GM23338 (cell line): ENCODE measurements at regions not wholly inside any gene's neighbourhood (a gene's known extent, or its start where the extent isn't known, plus 50 kb on each side); places are given as distances from the start of the nearest gene placed in this dataset.

Experiments
- ATAC-seq: fragments of 200-7000 bp; cut with Tn5 transposase; 3 replicates; pipeline ENCODE4 v1.9.1; 2020
- DNase-seq: peaks from one replicate; pipeline ENCODE4 v3.0.0-alpha.2; 2015; ENCODE audit warnings: low spot score
- H2AFZ ChIP-seq: fragments of 200-600 bp; sonication (generic); 2 replicates; pipeline ENCODE4 v1.8.0; 2016; ENCODE audit warnings: antibody characterized with exemption, mild to moderate bottlenecking, moderate library complexity
- H3F3A ChIP-seq: fragments of 200-600 bp; sonication (generic); replicated peaks from 2 replicates; pipeline ENCODE4 v1.8.0; 2017; ENCODE audit warnings: antibody characterized with exemption, mixed run types, low read depth
- H3K27ac ChIP-seq: fragments of 200-600 bp; sonication (generic); 2 replicates; pipeline ENCODE4 v1.6.1; 2016; ENCODE audit warnings: low read depth
- H3K27me3 ChIP-seq: fragments of 200-600 bp; sonication (generic); 2 replicates; pipeline ENCODE4 v1.8.0; 2016; ENCODE audit warnings: mild to moderate bottlenecking, mixed run types, moderate library complexity; ENCODE audit not compliant: insufficient read depth
- H3K36me3 ChIP-seq: fragments of 200-600 bp; sonication (generic); 2 replicates; pipeline ENCODE4 v1.8.0; 2016; ENCODE audit warnings: mild to moderate bottlenecking; ENCODE audit not compliant: insufficient read depth
- H3K4me1 ChIP-seq: fragments of 200-600 bp; sonication (generic); 2 replicates; pipeline ENCODE4 v1.8.0; 2016; ENCODE audit warnings: mild to moderate bottlenecking, moderate library complexity; ENCODE audit not compliant: insufficient read depth
- H3K4me2 ChIP-seq: fragments of 200-600 bp; sonication (generic); 2 replicates; pipeline ENCODE4 v1.7.1; 2017; ENCODE audit warnings: mixed run types
- H3K4me3 ChIP-seq: fragments of 200-600 bp; sonication (generic); 2 replicates; pipeline ENCODE4 v1.6.1; 2016; ENCODE audit warnings: mixed run types
- H3K79me2 ChIP-seq: fragments of 200-600 bp; sonication (generic); replicated peaks from 2 replicates; pipeline ENCODE4 v1.8.0; 2017; ENCODE audit warnings: mild to moderate bottlenecking; ENCODE audit not compliant: insufficient read depth
- H3K9me2 ChIP-seq: fragments of 200-600 bp; sonication (generic); 2 replicates; pipeline ENCODE4 v1.8.0; 2017; ENCODE audit not compliant: insufficient read depth
- H4K20me1 ChIP-seq: fragments of 200-600 bp; sonication (generic); replicated peaks from 2 replicates; pipeline ENCODE4 v1.8.0; 2017; ENCODE audit warnings: mild to moderate bottlenecking; ENCODE audit not compliant: insufficient read depth
- H3K27ac Mint-ChIP-seq: 2 replicates; pipeline ENCODE4 v1.8.0; 2020; ENCODE audit warnings: inconsistent platforms, mild to moderate bottlenecking, moderate library complexity, mixed read lengths
- H3K27me3 Mint-ChIP-seq: 3 replicates; pipeline ENCODE4 v1.8.0; 2022; ENCODE audit warnings: low read depth, mild to moderate bottlenecking, moderate library complexity, mixed read lengths, inconsistent platforms; ENCODE audit not compliant: insufficient read depth, poor library complexity
- H3K36me3 Mint-ChIP-seq: 3 replicates; pipeline ENCODE4 v1.8.0; 2021; ENCODE audit warnings: low read depth, mild to moderate bottlenecking, inconsistent platforms, moderate library complexity, mixed read lengths
- H3K4me1 Mint-ChIP-seq: 3 replicates; pipeline ENCODE4 v1.8.0; 2020; ENCODE audit warnings: mild to moderate bottlenecking, inconsistent platforms, mixed read lengths
- H3K4me3 Mint-ChIP-seq: 3 replicates; pipeline ENCODE4 v1.8.0; 2021; ENCODE audit warnings: moderate library complexity, mild to moderate bottlenecking, inconsistent platforms, mixed read lengths
- H3K9me3 Mint-ChIP-seq: 3 replicates; pipeline ENCODE4 v1.8.0; 2020; ENCODE audit warnings: moderate library complexity, mild to moderate bottlenecking, inconsistent platforms, mixed read lengths
- EZH2 ChIP-seq: fragments of 200-600 bp; sonication (generic); IDR thresholded peaks from one replicate; pipeline ENCODE4 v1.8.0; 2017; ENCODE audit warnings: antibody characterized with exemption, mild to moderate bottlenecking, low read depth; ENCODE audit not compliant: unreplicated experiment
- EZH2phosphoT487 ChIP-seq: fragments of 200-600 bp; sonication (generic); IDR thresholded peaks from one replicate; pipeline ENCODE4 v1.8.1; 2018; ENCODE audit warnings: antibody characterized with exemption; ENCODE audit not compliant: unreplicated experiment
- NANOG ChIP-seq: IDR thresholded peaks from 2 replicates; pipeline ENCODE4 v1.6.1; 2016; ENCODE audit warnings: antibody characterized with exemption, borderline replicate concordance
- POLR2AphosphoS5 ChIP-seq: IDR thresholded peaks from 2 replicates; pipeline ENCODE4 v1.6.1; 2016; ENCODE audit warnings: antibody characterized with exemption, low read depth
- STAT1 ChIP-seq: IDR thresholded peaks from one replicate; pipeline ENCODE4 v1.6.1; 2016; ENCODE audit warnings: antibody characterized with exemption; ENCODE audit not compliant: unreplicated experiment
- ZNF114 ChIP-seq: fragments of 250-450 bp; sonication (Bioruptor Pico); IDR thresholded peaks from 2 replicates; pipeline ENCODE4 v1.5.0; 2020; ENCODE audit warnings: mild to moderate bottlenecking, moderate library complexity
- ZNF331 ChIP-seq: fragments of 250-450 bp; sonication (Bioruptor Pico); IDR thresholded peaks from 2 replicates; pipeline ENCODE4 v1.5.0; 2020; ENCODE audit warnings: low read depth, mild to moderate bottlenecking, moderate library complexity
- TF ChIP-seq, protein P1 (sequence below): IDR thresholded peaks from one replicate; pipeline ENCODE4 v1.6.1; 2018; ENCODE audit warnings: antibody characterized with exemption; ENCODE audit not compliant: unreplicated experiment
- TF ChIP-seq, protein P2 (sequence below): IDR thresholded peaks from 2 replicates; pipeline ENCODE4 v1.6.1; 2016; ENCODE audit warnings: antibody characterized with exemption
- TF ChIP-seq, protein P3 (sequence below): fragments of 250-450 bp; sonication (Bioruptor Pico); IDR thresholded peaks from 2 replicates; pipeline ENCODE4 v1.5.0; 2020; ENCODE audit warnings: mild to moderate bottlenecking, moderate library complexity

DNA sequence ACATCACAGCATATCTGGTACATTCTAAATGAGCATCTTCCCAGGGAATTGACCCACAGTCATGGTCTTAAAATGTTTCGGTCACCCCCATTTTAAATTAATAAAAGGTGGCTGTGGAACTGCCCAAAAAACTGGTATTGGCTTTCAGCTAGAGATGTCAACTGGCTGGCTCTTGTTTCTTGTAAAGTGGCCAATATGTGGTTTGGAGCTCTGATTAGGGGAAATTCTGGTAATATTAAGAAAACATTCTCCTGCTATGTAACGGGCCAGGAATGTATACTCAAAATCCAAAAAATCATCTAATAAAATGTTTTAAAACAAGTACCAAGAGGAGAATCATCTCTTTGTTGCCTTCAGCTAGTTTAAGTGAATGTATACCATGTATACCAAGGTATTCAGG lies 62.0 kb upstream of the VCX2 start:
- Histone ChIP-seq H3K36me3 (no peaks in the 10 kb centered on the region), H4K20me1 (no peaks in the 10 kb centered on the region), H3K4me2 (no peak overlapping the region), H3K27ac (no peak overlapping the region), H3K4me1 (no peaks in the 10 kb centered on the region), H2AFZ (no peak overlapping the region), H3K9me2 (no peaks in the 10 kb centered on the region), H3K79me2 (no peaks in the 10 kb centered on the region), H3K4me3 (no peak overlapping the region), H3F3A (no peaks in the 10 kb centered on the region), H3K27me3 (no peaks in the 10 kb centered on the region)
- peaks cover 2% of the 10 kb centered on the region for H3K27me3 Mint-ChIP-seq
- ATAC-seq = no peak
- H3K4me1 Mint-ChIP-seq = no peaks in the 10 kb centered on the region
- TF ChIP-seq EZH2 (no peak), NANOG (no peak), STAT1 (no peak), ZNF114 (no peak), EZH2phosphoT487 (no peak), POLR2AphosphoS5 (no peak), ZNF331 (no peak)
- TF ChIP-seq, protein P1, sequence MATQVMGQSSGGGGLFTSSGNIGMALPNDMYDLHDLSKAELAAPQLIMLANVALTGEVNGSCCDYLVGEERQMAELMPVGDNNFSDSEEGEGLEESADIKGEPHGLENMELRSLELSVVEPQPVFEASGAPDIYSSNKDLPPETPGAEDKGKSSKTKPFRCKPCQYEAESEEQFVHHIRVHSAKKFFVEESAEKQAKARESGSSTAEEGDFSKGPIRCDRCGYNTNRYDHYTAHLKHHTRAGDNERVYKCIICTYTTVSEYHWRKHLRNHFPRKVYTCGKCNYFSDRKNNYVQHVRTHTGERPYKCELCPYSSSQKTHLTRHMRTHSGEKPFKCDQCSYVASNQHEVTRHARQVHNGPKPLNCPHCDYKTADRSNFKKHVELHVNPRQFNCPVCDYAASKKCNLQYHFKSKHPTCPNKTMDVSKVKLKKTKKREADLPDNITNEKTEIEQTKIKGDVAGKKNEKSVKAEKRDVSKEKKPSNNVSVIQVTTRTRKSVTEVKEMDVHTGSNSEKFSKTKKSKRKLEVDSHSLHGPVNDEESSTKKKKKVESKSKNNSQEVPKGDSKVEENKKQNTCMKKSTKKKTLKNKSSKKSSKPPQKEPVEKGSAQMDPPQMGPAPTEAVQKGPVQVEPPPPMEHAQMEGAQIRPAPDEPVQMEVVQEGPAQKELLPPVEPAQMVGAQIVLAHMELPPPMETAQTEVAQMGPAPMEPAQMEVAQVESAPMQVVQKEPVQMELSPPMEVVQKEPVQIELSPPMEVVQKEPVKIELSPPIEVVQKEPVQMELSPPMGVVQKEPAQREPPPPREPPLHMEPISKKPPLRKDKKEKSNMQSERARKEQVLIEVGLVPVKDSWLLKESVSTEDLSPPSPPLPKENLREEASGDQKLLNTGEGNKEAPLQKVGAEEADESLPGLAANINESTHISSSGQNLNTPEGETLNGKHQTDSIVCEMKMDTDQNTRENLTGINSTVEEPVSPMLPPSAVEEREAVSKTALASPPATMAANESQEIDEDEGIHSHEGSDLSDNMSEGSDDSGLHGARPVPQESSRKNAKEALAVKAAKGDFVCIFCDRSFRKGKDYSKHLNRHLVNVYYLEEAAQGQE = no peak
- TF ChIP-seq, protein P2, sequence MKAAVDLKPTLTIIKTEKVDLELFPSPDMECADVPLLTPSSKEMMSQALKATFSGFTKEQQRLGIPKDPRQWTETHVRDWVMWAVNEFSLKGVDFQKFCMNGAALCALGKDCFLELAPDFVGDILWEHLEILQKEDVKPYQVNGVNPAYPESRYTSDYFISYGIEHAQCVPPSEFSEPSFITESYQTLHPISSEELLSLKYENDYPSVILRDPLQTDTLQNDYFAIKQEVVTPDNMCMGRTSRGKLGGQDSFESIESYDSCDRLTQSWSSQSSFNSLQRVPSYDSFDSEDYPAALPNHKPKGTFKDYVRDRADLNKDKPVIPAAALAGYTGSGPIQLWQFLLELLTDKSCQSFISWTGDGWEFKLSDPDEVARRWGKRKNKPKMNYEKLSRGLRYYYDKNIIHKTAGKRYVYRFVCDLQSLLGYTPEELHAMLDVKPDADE = no peak
- TF ChIP-seq, protein P3, sequence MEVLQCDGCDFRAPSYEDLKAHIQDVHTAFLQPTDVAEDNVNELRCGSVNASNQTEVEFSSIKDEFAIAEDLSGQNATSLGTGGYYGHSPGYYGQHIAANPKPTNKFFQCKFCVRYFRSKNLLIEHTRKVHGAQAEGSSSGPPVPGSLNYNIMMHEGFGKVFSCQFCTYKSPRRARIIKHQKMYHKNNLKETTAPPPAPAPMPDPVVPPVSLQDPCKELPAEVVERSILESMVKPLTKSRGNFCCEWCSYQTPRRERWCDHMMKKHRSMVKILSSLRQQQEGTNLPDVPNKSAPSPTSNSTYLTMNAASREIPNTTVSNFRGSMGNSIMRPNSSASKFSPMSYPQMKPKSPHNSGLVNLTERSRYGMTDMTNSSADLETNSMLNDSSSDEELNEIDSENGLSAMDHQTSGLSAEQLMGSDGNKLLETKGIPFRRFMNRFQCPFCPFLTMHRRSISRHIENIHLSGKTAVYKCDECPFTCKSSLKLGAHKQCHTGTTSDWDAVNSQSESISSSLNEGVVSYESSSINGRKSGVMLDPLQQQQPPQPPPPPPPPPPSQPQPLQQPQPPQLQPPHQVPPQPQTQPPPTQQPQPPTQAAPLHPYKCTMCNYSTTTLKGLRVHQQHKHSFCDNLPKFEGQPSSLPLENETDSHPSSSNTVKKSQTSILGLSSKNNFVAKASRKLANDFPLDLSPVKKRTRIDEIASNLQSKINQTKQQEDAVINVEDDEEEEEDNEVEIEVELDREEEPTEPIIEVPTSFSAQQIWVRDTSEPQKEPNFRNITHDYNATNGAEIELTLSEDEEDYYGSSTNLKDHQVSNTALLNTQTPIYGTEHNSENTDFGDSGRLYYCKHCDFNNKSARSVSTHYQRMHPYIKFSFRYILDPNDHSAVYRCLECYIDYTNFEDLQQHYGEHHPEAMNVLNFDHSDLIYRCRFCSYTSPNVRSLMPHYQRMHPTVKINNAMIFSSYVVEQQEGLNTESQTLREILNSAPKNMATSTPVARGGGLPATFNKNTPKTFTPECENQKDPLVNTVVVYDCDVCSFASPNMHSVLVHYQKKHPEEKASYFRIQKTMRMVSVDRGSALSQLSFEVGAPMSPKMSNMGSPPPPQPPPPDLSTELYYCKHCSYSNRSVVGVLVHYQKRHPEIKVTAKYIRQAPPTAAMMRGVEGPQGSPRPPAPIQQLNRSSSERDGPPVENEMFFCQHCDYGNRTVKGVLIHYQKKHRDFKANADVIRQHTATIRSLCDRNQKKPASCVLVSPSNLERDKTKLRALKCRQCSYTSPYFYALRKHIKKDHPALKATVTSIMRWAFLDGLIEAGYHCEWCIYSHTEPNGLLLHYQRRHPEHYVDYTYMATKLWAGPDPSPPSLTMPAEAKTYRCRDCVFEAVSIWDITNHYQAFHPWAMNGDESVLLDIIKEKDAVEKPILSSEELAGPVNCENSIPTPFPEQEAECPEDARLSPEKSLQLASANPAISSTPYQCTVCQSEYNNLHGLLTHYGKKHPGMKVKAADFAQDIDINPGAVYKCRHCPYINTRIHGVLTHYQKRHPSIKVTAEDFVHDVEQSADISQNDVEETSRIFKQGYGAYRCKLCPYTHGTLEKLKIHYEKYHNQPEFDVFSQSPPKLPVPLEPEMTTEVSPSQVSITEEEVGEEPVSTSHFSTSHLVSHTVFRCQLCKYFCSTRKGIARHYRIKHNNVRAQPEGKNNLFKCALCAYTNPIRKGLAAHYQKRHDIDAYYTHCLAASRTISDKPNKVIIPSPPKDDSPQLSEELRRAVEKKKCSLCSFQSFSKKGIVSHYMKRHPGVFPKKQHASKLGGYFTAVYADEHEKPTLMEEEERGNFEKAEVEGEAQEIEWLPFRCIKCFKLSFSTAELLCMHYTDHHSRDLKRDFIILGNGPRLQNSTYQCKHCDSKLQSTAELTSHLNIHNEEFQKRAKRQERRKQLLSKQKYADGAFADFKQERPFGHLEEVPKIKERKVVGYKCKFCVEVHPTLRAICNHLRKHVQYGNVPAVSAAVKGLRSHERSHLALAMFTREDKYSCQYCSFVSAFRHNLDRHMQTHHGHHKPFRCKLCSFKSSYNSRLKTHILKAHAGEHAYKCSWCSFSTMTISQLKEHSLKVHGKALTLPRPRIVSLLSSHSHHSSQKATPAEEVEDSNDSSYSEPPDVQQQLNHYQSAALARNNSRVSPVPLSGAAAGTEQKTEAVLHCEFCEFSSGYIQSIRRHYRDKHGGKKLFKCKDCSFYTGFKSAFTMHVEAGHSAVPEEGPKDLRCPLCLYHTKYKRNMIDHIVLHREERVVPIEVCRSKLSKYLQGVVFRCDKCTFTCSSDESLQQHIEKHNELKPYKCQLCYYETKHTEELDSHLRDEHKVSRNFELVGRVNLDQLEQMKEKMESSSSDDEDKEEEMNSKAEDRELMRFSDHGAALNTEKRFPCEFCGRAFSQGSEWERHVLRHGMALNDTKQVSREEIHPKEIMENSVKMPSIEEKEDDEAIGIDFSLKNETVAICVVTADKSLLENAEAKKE (CRISPR knock-in tag) = no peak
- no peaks in the 10 kb centered on the region for H3K9me3 Mint-ChIP-seq
- no peaks in the 10 kb centered on the region for H3K36me3 Mint-ChIP-seq
- H3K27ac Mint-ChIP-seq = no peak overlapping the region
- H3K4me3 Mint-ChIP-seq = no peak overlapping the region
- no peak for DNase-seq
